ENCODE measurements at regions not wholly inside any gene's neighbourhood (a gene's known extent, or its start where the extent isn't known, plus 50 kb on each side); places are given as distances from the start of the nearest gene placed in this dataset.

GRCh38 chr16:80129791-80130190, 411.0 kb upstream of the DYNLRB2 start:
- no peaks in the 10 kb centered on the region for H4K20me1 ChIP-seq (ENCODE audit: control insufficient read depth, insufficient read depth, low read length, poor library complexity, severe bottlenecking)
- ChIA-PET POLR2A (no interaction called here), CTCF (no interaction called here)
- DNase-seq (no peak), ATAC-seq (ENCODE audit: low read depth) (no peak)
- no peak overlapping the region for H3K9ac ChIP-seq (ENCODE audit: low read length)
- no peaks in the 10 kb centered on the region for H3K4me1 Mint-ChIP-seq
- intact Hi-C loops (cut with micrococcal nuclease) = no loop called here
- no peaks in the 10 kb centered on the region for H3K9me3 ChIP-seq (ENCODE audit: control extremely low read depth in 1 of 3, control insufficient read depth in 2 of 3, insufficient read depth in 1 of 3, low read length in 2 of 3)
- TF ChIP-seq CTCF (IDR thresholded peaks at IDR 0.05) (no peak), EZH2 (IDR thresholded peaks at IDR 0.05; ENCODE audit: borderline replicate concordance, insufficient read depth, low read depth, low read length, poor library complexity, severe bottlenecking) (no peak)
- no peak overlapping the region for H3K4me3 Mint-ChIP-seq
- H3K27me3 ChIP-seq (replicated peaks in 1 of 4; ENCODE audit: control extremely low read depth in 1 of 4, control insufficient read depth in 3 of 4, insufficient read depth in 4 of 4, low read length in 3 of 4) = no peaks in the 10 kb centered on the region
- WGBS (ENCODE audit: insufficient coverage) = 69% methylated on average over 3 of the region's 4 CpGs
- no peak overlapping the region for H3K27ac ChIP-seq (ENCODE audit: low read length in 2 of 2)
- no peak overlapping the region for H2AFZ ChIP-seq (ENCODE audit: insufficient read depth, low read depth, low read length, poor library complexity, severe bottlenecking)
- no peak overlapping the region for H3K4me2 ChIP-seq (replicated peaks; ENCODE audit: low read depth, low read length, poor library complexity, severe bottlenecking)
- H3K36me3 ChIP-seq (replicated peaks in 1 of 2; ENCODE audit: control extremely low read depth in 1 of 2, control insufficient read depth in 1 of 2, extremely low read depth in 1 of 2, insufficient read depth in 2 of 2, low read length in 1 of 2) = no peaks in the 10 kb centered on the region
- no peak overlapping the region for H3K4me3 ChIP-seq (ENCODE audit: control extremely low read depth in 1 of 5, extremely low read depth in 1 of 5, insufficient read depth in 1 of 5, low read depth in 2 of 5, low read length in 4 of 5)
- H3K79me2 ChIP-seq (ENCODE audit: control insufficient read depth, insufficient read depth, low read length) = no peaks in the 10 kb centered on the region
- H3K4me1 ChIP-seq (ENCODE audit: control insufficient read depth in 2 of 2, insufficient read depth in 2 of 2, low read length in 2 of 2) = no peaks in the 10 kb centered on the region
- peaks cover 3% of the 10 kb centered on the region for H3K9me3 Mint-ChIP-seq (ENCODE audit: insufficient read depth)
- peaks cover 9% of the 10 kb centered on the region for H3K27me3 Mint-ChIP-seq
- H3K27ac Mint-ChIP-seq = no peak overlapping the region

GRCh38 chr16:80125677-80126076, 415.1 kb upstream of the DYNLRB2 start:
- 93% methylated on average over 3 of the region's 5 CpGs for WGBS (ENCODE audit: insufficient coverage)

More at GRCh38 chr16:80125677-80126076, 415.1 kb upstream of the DYNLRB2 start:
- ChIA-PET POLR2A (no interaction called here), CTCF (no interaction called here)
- Histone ChIP-seq H3K79me2 (ENCODE audit: control insufficient read depth, insufficient read depth, low read length) (no peaks in the 10 kb centered on the region), H3K4me3 (ENCODE audit: control extremely low read depth in 1 of 5, extremely low read depth in 1 of 5, insufficient read depth in 1 of 5, low read depth in 2 of 5, low read length in 4 of 5) (no peak overlapping the region), H3K27me3 (replicated peaks in 1 of 4; ENCODE audit: control extremely low read depth in 1 of 4, control insufficient read depth in 3 of 4, insufficient read depth in 4 of 4, low read length in 3 of 4) (peaks cover 0 to 4% (median 0%) of the 10 kb centered on the region in 4 experiments), H3K9ac (ENCODE audit: low read length) (no peak overlapping the region), H3K36me3 (replicated peaks in 1 of 2; ENCODE audit: control extremely low read depth in 1 of 2, control insufficient read depth in 1 of 2, extremely low read depth in 1 of 2, insufficient read depth in 2 of 2, low read length in 1 of 2) (no peaks in the 10 kb centered on the region), H3K4me2 (replicated peaks; ENCODE audit: low read depth, low read length, poor library complexity, severe bottlenecking) (no peak overlapping the region), H3K4me1 (ENCODE audit: control insufficient read depth in 2 of 2, insufficient read depth in 2 of 2, low read length in 2 of 2) (no peaks in the 10 kb centered on the region), H2AFZ (ENCODE audit: insufficient read depth, low read depth, low read length, poor library complexity, severe bottlenecking) (no peak overlapping the region), H4K20me1 (ENCODE audit: control insufficient read depth, insufficient read depth, low read length, poor library complexity, severe bottlenecking) (no peaks in the 10 kb centered on the region), H3K27ac (ENCODE audit: low read length in 2 of 2) (no peak overlapping the region), H3K9me3 (ENCODE audit: control extremely low read depth in 1 of 3, control insufficient read depth in 2 of 3, insufficient read depth in 1 of 3, low read length in 2 of 3) (no peaks in the 10 kb centered on the region)
- no peak overlapping the region for H3K27ac Mint-ChIP-seq
- no peak for ATAC-seq (ENCODE audit: low read depth)
- no peaks in the 10 kb centered on the region for H3K9me3 Mint-ChIP-seq (ENCODE audit: insufficient read depth)
- intact Hi-C loops (cut with micrococcal nuclease) = no loop called here
- H3K4me1 Mint-ChIP-seq = no peaks in the 10 kb centered on the region
- TF ChIP-seq CTCF (IDR thresholded peaks at IDR 0.05) = no peak
- TF ChIP-seq EZH2 (IDR thresholded peaks at IDR 0.05; ENCODE audit: borderline replicate concordance, insufficient read depth, low read depth, low read length, poor library complexity, severe bottlenecking) = no peak
- no peak for DNase-seq
- H3K4me3 Mint-ChIP-seq = no peak overlapping the region
- H3K27me3 Mint-ChIP-seq = peaks cover 11% of the 10 kb centered on the region
